ENCODE measurements at regions not wholly inside any gene's neighbourhood (a gene's known extent, or its start where the extent isn't known, plus 50 kb on each side); places are given as distances from the start of the nearest gene placed in this dataset.

DNA sequence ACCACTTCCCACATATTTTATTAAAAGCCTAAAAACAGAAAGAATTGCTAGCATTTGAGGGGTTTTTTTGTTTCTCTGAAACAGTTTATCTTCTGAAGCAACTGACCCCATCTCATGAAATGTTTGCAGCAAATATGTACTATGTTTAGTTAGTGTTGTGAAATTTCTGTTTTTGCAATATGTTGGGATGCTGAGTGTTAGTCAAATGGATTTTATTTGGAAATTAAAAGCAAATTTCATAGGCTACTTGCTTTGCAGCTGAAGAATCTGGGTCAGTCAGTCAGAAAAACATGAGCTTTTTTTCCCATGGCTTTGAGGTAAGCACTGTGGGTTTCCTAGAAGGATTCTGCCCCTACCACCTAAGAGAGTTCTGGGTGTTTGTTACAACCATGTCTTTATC, 184.9 kb upstream of the DKK2 start:
- DNase-seq, result no peak

DNA sequence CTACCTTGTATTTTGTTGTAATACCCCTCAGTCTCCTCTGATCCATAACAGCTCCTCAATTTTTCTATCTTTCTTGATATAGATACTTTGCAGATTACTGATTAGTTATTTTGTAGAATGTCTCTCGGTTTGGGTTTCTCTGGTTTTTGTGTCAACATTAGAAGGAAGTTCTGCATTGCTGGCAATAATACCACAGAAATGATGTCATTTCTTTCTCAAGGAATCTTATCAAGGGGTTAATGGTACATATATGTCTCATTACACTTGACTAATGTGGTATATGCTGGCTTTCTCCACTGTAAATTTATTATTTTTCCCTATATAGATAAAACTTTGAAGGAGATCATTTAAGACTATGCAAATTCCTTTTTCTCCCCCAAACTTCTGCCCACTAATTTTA, 183.6 kb upstream of the DKK2 start:
- DNase-seq, result no peak

DNA sequence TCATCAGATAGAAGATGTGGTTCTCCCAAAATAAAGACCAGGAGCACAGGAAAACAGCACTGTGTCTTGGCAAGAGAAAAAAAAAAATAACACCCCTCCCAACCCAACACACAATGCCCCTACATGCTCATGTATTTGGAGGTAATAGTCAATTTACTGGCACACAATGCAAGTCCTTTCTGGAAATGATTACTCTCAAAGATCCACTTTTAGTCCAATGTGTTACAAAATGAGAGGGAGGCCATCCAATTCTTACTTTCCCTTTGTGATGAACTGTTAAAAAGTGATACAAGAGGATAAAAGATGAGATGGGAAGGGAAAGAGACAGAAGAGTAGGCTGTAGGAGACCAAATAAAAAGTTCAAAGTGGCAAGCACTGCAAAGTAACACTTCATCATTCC, 180.3 kb upstream of the DKK2 start:
- no peak for DNase-seq

- DNase-seq, result no peak
These were observed 179.1 kb upstream of the DKK2 start for GRCh38 chr4:107215222-107215621.

GRCh38 chr4:107213880-107214279, 177.8 kb upstream of the DKK2 start:
- no peak for DNase-seq

DNA sequence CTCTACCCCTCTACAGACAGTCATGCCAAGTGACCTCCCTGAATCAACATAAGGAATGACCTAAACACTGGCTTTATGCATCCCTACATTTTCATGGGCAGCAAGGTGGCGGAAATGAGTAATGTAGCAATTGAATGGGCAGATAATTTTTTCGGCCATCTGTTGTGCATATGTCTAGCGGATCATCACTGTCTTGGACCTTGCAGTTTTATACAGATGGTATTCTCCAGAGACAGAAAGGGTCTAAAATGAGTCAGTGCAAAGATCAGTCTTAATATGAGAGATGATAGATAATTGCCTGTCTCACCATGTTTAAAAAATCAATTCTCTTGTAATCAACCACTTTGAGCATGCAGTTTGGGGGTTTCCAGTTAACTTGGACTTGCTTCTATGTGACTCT, 177.3 kb upstream of the DKK2 start:
- DNase-seq, result no peak

- no peak for DNase-seq
These were observed 176.5 kb upstream of the DKK2 start for GRCh38 chr4:107212565-107212964.

GRCh38 chr4:107210450-107211239, 174.5 kb upstream of the DKK2 start:
- DNase-seq, result no peak

DNA sequence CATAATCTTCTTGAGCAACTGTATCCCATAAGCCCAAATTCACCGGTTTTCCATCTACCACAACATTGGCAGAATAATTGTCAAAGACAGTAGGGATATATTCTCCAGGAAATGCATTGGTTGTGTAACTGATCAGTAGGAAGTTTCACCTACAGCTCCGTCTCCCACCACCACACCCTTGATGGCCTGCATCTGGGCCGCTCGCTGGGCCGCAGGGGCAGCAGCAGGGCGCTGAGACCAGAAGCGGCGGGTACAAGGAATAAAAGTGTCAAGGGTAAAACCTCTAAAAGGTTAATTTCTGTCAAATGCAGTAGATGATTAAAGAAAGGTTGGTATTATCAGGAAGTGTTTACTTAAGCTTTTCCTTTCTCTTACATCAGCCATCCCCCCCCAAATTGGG, 167.6 kb upstream of the DKK2 start:
- no peak for DNase-seq

DNA sequence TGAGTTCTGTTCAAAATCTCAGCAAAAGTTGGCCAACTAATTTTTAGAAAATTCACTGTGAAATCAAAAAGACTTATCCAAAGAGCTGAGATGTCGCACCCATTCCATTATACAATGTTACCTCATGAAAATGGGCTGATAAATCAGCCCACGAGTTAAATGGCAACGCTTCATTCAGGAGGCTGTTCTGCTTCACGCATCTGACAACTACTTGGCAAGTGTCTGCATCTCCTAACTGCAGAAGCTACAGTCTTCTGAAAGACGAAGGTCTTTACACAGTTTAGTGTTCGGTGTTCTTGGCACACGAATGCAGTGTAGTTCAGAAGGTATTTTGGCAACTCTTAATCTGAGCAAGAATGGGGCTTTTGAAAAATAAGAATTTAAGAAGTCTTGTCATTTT, 166.6 kb upstream of the DKK2 start:
- DNase-seq, result no peak

DNA sequence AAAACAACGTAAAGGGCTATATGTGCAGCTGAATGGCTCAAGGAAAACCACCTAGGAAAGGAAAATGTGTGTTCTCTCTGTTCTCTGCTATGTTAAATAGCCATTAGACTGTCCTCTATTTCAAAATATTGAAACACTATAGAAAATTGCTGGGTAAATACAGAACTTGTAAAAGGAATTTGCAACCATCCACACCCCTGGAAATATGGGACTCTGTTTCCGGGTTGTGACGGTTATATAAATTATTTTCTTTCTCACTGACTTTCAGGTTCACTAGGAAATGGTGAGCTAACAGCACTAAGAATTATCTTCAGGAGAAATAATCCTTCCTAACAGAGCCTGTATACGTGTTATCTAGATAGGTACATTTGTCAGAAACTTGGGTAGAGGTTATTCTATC, 161.0 kb upstream of the DKK2 start:
- no peak for DNase-seq

- DNase-seq, result no peak
These were observed 160.2 kb upstream of the DKK2 start for GRCh38 chr4:107196312-107196711.

- no peak for DNase-seq
These were observed 157.9 kb upstream of the DKK2 start for GRCh38 chr4:107194005-107194404.

DNA sequence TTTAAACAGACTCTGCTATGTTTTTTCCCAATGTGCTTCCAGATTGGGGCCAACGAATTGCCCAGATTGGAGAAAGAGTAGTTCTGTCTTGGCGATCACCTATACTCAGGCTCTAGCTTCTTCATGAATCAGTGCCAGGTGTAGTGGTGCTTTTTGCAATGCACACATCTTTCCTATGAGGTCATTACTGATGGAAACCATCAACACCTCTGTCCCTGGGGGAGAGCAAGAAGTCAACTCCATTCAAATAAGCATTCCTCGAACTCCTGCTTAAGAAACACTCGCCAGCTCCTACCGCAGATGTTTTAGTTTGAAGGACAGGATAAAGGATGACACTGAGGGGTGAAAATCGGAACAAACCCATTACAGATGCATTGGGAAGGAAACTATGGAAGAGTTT, 156.5 kb upstream of the DKK2 start:
- DNase-seq, result no peak

- DNase-seq, result no peak
These were observed 151.0 kb upstream of the DKK2 start for GRCh38 chr4:107187091-107187490.

DNA sequence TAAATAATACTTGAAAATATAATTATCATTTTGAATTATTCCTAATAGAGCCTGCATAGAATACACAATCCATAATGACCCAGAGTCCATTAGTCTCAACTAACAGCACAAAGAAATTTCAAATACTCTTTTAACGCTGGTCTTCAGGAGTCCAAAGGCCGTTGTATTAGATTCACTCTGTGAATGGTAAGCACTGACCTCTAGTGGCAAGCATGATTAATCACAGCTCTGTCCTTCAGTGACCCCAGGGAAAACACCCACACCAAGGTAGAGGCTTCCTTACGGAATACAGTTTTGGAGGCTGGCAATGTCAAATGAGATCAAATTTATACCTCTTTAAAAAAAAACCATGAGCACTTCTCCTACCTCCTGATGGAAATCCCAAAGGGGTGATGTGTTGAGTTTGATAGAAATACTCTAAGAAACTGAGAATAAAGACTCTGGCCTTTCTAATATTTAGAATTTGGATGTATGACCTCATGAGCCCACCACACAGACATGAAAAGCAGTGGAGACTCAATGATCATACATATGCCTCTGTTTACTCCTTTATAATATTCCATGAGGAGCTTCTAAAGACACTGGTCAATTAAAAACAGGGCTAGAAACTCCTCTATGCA, 147.2 kb upstream of the DKK2 start:
- peak; percentile 21 for DNase-seq

- no peak for DNase-seq
These were observed 146.2 kb upstream of the DKK2 start for GRCh38 chr4:107182347-107182746.

- DNase-seq, result no peak
These were observed 130.8 kb upstream of the DKK2 start for GRCh38 chr4:107166873-107167450.

DNA sequence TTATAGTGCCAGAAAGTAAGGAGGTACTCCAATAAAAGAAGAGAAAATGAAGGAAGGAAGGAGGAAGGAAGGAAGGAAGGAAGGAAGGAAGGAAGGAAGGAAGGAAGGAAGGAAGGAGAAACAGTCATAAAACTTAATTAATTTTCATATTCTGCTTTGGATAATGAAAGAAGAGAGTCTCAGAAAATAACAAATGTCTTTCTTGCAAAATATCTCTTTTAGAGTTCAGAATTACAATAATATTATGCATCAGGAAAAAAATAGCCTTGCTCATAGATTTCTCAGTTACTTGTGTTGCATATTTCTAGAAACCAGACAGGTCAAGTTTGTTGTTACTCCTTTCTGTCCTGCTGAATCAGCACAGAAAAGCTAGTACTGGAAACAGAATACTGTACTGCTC, 130.1 kb upstream of the DKK2 start:
- DNase-seq, result no peak

GRCh38 chr4:107164962-107165475, 128.9 kb upstream of the DKK2 start:
- no peak for DNase-seq

GRCh38 chr4:107156443-107156842, 120.3 kb upstream of the DKK2 start:
- DNase-seq, result no peak

DNA sequence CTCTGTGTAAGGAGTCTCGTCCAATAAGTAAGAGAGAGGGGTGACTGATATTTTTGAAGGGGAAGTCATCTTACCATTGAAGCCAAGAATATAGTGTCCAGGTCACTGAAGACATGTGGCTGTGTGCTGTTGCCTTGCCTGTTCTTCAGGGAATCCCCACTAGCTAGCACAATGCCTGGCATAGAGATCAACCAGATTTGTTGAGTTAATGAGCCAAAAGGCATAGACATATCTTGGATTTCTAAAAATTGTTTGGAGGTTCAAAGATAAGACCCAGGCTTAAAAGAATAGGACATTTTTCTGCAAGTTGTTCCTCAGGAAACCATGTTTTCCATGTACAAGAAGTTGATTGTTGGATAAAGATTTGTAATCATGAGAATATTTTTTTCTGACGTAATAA, 119.3 kb upstream of the DKK2 start:
- no peak for DNase-seq

- DNase-seq, result no peak
These were observed 117.8 kb upstream of the DKK2 start for GRCh38 chr4:107153956-107154355.

DNA sequence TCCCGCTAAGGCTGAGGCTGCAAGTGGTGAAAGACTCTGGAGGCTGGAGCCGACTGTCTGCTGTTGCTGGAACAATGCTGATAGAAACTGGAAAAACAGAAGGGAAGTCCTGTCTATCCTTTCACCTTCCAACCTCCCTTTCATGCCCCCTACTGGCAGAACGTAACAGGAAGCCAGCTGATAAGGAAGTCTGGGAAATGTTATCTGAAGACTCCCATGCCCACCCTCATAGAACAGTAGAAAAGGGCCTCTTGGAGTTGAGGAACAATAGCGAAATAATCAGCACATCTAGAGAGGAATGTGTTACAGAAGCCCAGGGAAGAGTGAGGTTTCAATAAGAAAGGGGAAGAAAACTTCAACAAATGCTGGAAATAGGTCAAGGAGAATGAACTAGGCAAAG, 117.1 kb upstream of the DKK2 start:
- DNase-seq, result no peak

All from DMS153 (cell line).